H1 (cell line): ENCODE measurements at regions not wholly inside any gene's neighbourhood (a gene's known extent, or its start where the extent isn't known, plus 50 kb on each side); places are given as distances from the start of the nearest gene placed in this dataset.

ENCODE experiments used
- CBX5 ChIP-seq: fragments of 300-800, 300-1000 bp; sonication (generic); IDR thresholded peaks from 2 replicates; pipeline ENCODE4 v1.7.1; 2016; ENCODE audit warnings: antibody characterized with exemption, low read length, low read depth
- CTCF ChIP-seq, 3 experiments: IDR thresholded peaks; 1 replicate in 2 of 3; 2 replicates in 1 of 3; pipeline versions ENCODE4 v1.5.1 to v1.6.1; 2011; ENCODE audit warnings: low read length in 3 of 3, mild to moderate bottlenecking in 3 of 3, inconsistent platforms in 2 of 3, low read depth in 1 of 3, moderate library complexity in 1 of 3; ENCODE audit not compliant: insufficient read depth in 1 of 3; ENCODE audit errors: control extremely low read depth in 1 of 3
- EP300 ChIP-seq, 2 experiments: IDR thresholded peaks; 1 replicate in 1 of 2; 2 replicates in 1 of 2; pipeline ENCODE4 v1.6.1; 2011 to 2012; ENCODE audit warnings: low read depth in 2 of 2, low read length in 2 of 2, mild to moderate bottlenecking in 2 of 2, borderline replicate concordance in 1 of 2, inconsistent platforms in 1 of 2, moderate library complexity in 1 of 2
- EZH2 ChIP-seq: fragments of 200-600 bp; sonication (generic); IDR thresholded peaks from 2 replicates; pipeline ENCODE4 v1.7.1; 2012; ENCODE audit warnings: low read depth, mild to moderate bottlenecking, moderate library complexity, low read length, inconsistent platforms; ENCODE audit not compliant: severe bottlenecking
- GABPA ChIP-seq: IDR thresholded peaks from 2 replicates; pipeline ENCODE4 v1.6.1; 2011; ENCODE audit warnings: mild to moderate bottlenecking, low read length, moderate library complexity, borderline replicate concordance; ENCODE audit not compliant: insufficient read depth
- HDAC6 ChIP-seq: IDR thresholded peaks from one replicate; pipeline ENCODE4 v1.7.1; 2012; ENCODE audit warnings: low read depth, mild to moderate bottlenecking, inconsistent platforms, low read length, moderate library complexity
- MAX ChIP-seq: IDR thresholded peaks from 2 replicates; pipeline ENCODE4 v1.6.1; 2012; ENCODE audit warnings: inconsistent platforms
- POLR2A ChIP-seq, 2 experiments: IDR thresholded peaks; 1 replicate in 1 of 2; 2 replicates in 1 of 2; pipeline ENCODE4 v1.6.1; 2011; ENCODE audit warnings: low read depth in 2 of 2, low read length in 2 of 2, mild to moderate bottlenecking in 2 of 2; ENCODE audit errors: control extremely low read depth in 1 of 2
- POLR2AphosphoS5 ChIP-seq: IDR thresholded peaks from 2 replicates; pipeline ENCODE4 v1.6.1; 2011; ENCODE audit warnings: low read depth, low read length
- SIRT6 ChIP-seq: IDR thresholded peaks from one replicate; pipeline ENCODE4 v1.7.1; 2012; ENCODE audit warnings: low read length, inconsistent platforms
- SRF ChIP-seq: IDR thresholded peaks from 2 replicates; pipeline ENCODE4 v1.6.1; 2011; ENCODE audit warnings: mild to moderate bottlenecking, low read depth, low read length, moderate library complexity
- SUZ12 ChIP-seq: fragments of 200-600 bp; sonication (generic); IDR thresholded peaks from 2 replicates; pipeline ENCODE4 v1.6.1; 2012; ENCODE audit warnings: mild to moderate bottlenecking, inconsistent platforms, low read length, moderate library complexity, mixed read lengths
- TAF1 ChIP-seq: IDR thresholded peaks from 2 replicates; pipeline ENCODE4 v1.6.1; 2011; ENCODE audit warnings: mild to moderate bottlenecking, low read depth, low read length
- USF2 ChIP-seq: IDR thresholded peaks from 2 replicates; pipeline ENCODE4 v1.6.1; 2011; ENCODE audit warnings: low read length, improper control_type of control experiment

- TF ChIP-seq USF2 (no peak), CTCF (IDR thresholded peaks at IDR 0.05; ENCODE audit: control extremely low read depth in 1 of 3, insufficient read depth in 1 of 3, low read depth in 1 of 3, low read length in 3 of 3) (no peak), EP300 (IDR thresholded peaks at IDR 0.05; ENCODE audit: borderline replicate concordance in 1 of 2, low read depth in 2 of 2, low read length in 2 of 2) (no peak), HDAC6 (no peak), SUZ12 (no peak), MAX (no peak), SRF (no peak), EZH2 (no peak), POLR2A (IDR thresholded peaks at IDR 0.05; ENCODE audit: control extremely low read depth in 1 of 2, low read depth in 2 of 2, low read length in 2 of 2) (no peak), CBX5 (no peak), TAF1 (no peak), POLR2AphosphoS5 (no peak), GABPA (no peak), SIRT6 (no peak)
These were observed 290.2 kb upstream of the RORA start for GRCh38 chr15:61519296-61519695.
